ENCODE measurements at regions not wholly inside any gene's neighbourhood (a gene's known extent, or its start where the extent isn't known, plus 50 kb on each side); places are given as distances from the start of the nearest gene placed in this dataset.

GRCh38 chr14:84961637-84962036, 568.3 kb upstream of the FLRT2 start:
- TF ChIP-seq CTCF (IDR thresholded peaks at IDR 0.05) (no peak), ZFX (IDR thresholded peaks at IDR 0.05; ENCODE audit: borderline replicate concordance) (no peak)

All from 22Rv1 (cell line).